ENCODE measurements at regions not wholly inside any gene's neighbourhood (a gene's known extent, or its start where the extent isn't known, plus 50 kb on each side); places are given as distances from the start of the nearest gene placed in this dataset.
"Not testable (repeated sequence)": the region's sequence is repeated elsewhere in the genome, so short reads cannot be mapped to it uniquely, and the experiment has no call there.

GRCh38 chr4:173990869-173991210, 292.6 kb downstream of the FBXO8 start:
- peak; percentile 78 for DNase-seq
- Histone ChIP-seq H3K4me3 (ENCODE audit: low read depth, low read length) (no peak overlapping the region), H3K36me3 (no peaks in the 10 kb centered on the region), H3K9me3 (ENCODE audit: severe bottlenecking) (no peaks in the 10 kb centered on the region), H3K27me3 (ENCODE audit: insufficient read depth, low read depth, severe bottlenecking) (no peaks in the 10 kb centered on the region), H3K27ac (no peak overlapping the region)
- peak; percentile 51 for TF ChIP-seq CTCF (IDR thresholded peaks at IDR 0.05; ENCODE audit: low read depth, low read length)

GRCh38 chr4:173990126-173990868, 293.2 kb downstream of the FBXO8 start:
- no peaks in the 10 kb centered on the region for H3K27me3 ChIP-seq (ENCODE audit: insufficient read depth, low read depth, severe bottlenecking)
- H3K4me3 ChIP-seq (ENCODE audit: low read depth, low read length): no peak overlapping the region
- peak; percentile 38 for DNase-seq

GRCh38 chr4:173963523-173963922, 319.9 kb downstream of the FBXO8 start:
- H3K9me3 ChIP-seq (ENCODE audit: severe bottlenecking); H3K36me3 ChIP-seq; H3K27ac ChIP-seq; H3K27me3 ChIP-seq (ENCODE audit: insufficient read depth, low read depth, severe bottlenecking); DNase-seq; H3K4me3 ChIP-seq (ENCODE audit: low read depth, low read length): not testable (repeated sequence)

More at GRCh38 chr4:173990126-173990868, 293.2 kb downstream of the FBXO8 start:
- Histone ChIP-seq H3K27ac (no peak overlapping the region), H3K9me3 (ENCODE audit: severe bottlenecking) (no peaks in the 10 kb centered on the region), H3K36me3 (no peaks in the 10 kb centered on the region)
- TF ChIP-seq CTCF (IDR thresholded peaks at IDR 0.05; ENCODE audit: low read depth, low read length): peak; percentile 66

- TF ChIP-seq CTCF (IDR thresholded peaks at IDR 0.05; ENCODE audit: low read depth, low read length): no peak
- Histone ChIP-seq H3K4me3 (ENCODE audit: low read depth, low read length) (no peak overlapping the region), H3K27me3 (ENCODE audit: insufficient read depth, low read depth, severe bottlenecking) (no peaks in the 10 kb centered on the region), H3K9me3 (ENCODE audit: severe bottlenecking) (no peaks in the 10 kb centered on the region), H3K27ac (no peak overlapping the region), H3K36me3 (no peaks in the 10 kb centered on the region)
- DNase-seq: no peak
Observed at GRCh38 chr4:173960398-173960797, 323.1 kb downstream of the FBXO8 start.

GRCh38 chr4:173958445-173958844, 325.0 kb downstream of the FBXO8 start:
- no peak for DNase-seq
- no peaks in the 10 kb centered on the region for H3K27me3 ChIP-seq (ENCODE audit: insufficient read depth, low read depth, severe bottlenecking)
- no peaks in the 10 kb centered on the region for H3K9me3 ChIP-seq (ENCODE audit: severe bottlenecking)
- TF ChIP-seq CTCF (IDR thresholded peaks at IDR 0.05; ENCODE audit: low read depth, low read length): no peak
- no peak overlapping the region for H3K4me3 ChIP-seq (ENCODE audit: low read depth, low read length)
- H3K36me3 ChIP-seq: no peaks in the 10 kb centered on the region
- H3K27ac ChIP-seq: no peak overlapping the region

- TF ChIP-seq CTCF (IDR thresholded peaks at IDR 0.05; ENCODE audit: low read depth, low read length): no peak
- no peak for DNase-seq
- Histone ChIP-seq H3K36me3 (no peaks in the 10 kb centered on the region), H3K27ac (no peak overlapping the region), H3K27me3 (ENCODE audit: insufficient read depth, low read depth, severe bottlenecking) (no peaks in the 10 kb centered on the region), H3K4me3 (ENCODE audit: low read depth, low read length) (no peak overlapping the region), H3K9me3 (ENCODE audit: severe bottlenecking) (no peaks in the 10 kb centered on the region)
Observed at GRCh38 chr4:173943547-173943946, 339.9 kb downstream of the FBXO8 start.
